ENCODE measurements at regions not wholly inside any gene's neighbourhood (a gene's known extent, or its start where the extent isn't known, plus 50 kb on each side); places are given as distances from the start of the nearest gene placed in this dataset.

GRCh38 chr1:25062621-25063255, 132.7 kb upstream of the RUNX3 start:
- in situ Hi-C loops (cut with MboI; ENCODE audit: low sequenced_read_pairs) = no loop called here

DNA sequence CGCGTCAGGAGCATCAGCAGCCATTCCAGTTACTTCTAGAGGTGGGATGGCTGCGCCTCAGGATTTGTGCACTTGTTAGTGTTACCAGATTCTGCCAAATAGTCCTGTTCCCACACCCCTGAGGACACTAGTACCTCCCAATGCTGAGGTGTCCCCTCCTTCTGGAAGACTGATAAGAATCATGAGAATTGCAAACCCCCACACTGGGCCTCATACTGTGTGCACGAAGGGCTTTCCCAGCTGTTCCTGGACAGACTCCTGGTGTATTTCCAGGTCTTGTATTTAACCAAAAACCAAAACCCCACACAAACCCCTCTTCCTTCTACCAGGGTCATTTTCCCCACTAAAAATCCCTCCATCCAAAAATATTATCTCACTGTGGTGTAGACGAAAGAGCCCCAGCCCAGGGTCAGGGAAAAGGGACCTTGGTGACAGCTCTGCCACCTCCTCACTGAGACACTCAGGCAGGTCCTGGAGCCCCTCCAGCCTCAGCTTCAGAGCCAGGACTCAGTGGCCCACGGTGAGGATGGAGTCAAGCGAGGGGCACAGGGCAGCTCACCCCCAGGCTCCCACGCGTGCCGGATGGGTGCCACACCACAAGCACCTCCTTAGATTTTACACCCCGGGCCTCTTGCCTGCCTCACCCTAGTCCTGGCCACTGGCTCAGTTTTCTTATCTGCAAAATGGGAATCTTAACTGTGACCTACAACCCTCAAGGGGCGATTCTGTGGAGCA, 131.4 kb upstream of the RUNX3 start:
- in situ Hi-C loops (cut with MboI; ENCODE audit: low sequenced_read_pairs) = no loop called here

GRCh38 chr1:25057188-25057587, 127.1 kb upstream of the RUNX3 start:
- in situ Hi-C loops (cut with MboI; ENCODE audit: low sequenced_read_pairs) = no loop called here

DNA sequence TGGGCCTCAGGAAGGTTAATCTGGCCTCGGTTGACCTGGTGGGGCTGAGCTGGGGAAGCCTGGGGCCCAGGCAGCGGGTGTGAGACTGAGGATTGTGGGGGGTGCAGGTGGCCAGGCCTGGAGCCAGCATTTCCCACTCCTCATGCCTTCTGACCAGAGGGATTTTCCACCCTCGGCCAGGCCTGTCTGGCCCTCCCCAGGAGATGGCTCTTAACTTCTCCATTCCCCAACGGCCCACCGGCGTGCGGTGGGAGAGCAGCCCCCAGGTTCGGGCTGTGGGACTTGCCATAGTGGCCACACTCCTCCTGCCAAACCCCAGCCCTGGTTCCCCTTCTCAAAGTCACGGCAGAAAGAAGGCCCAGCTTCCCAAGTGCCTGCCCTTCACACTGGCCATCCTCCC, 126.5 kb upstream of the RUNX3 start:
- in situ Hi-C loops (cut with MboI; ENCODE audit: low sequenced_read_pairs) = no loop called here

GRCh38 chr1:25055961-25056360, 125.9 kb upstream of the RUNX3 start:
- in situ Hi-C loops (cut with MboI; ENCODE audit: low sequenced_read_pairs) = no loop called here

GRCh38 chr1:25055324-25055780, 125.3 kb upstream of the RUNX3 start:
- in situ Hi-C loops (cut with MboI; ENCODE audit: low sequenced_read_pairs) = no loop called here

- in situ Hi-C loops (cut with MboI; ENCODE audit: low sequenced_read_pairs) = no loop called here
Observed at GRCh38 chr1:25054526-25055323, 124.6 kb upstream of the RUNX3 start.

DNA sequence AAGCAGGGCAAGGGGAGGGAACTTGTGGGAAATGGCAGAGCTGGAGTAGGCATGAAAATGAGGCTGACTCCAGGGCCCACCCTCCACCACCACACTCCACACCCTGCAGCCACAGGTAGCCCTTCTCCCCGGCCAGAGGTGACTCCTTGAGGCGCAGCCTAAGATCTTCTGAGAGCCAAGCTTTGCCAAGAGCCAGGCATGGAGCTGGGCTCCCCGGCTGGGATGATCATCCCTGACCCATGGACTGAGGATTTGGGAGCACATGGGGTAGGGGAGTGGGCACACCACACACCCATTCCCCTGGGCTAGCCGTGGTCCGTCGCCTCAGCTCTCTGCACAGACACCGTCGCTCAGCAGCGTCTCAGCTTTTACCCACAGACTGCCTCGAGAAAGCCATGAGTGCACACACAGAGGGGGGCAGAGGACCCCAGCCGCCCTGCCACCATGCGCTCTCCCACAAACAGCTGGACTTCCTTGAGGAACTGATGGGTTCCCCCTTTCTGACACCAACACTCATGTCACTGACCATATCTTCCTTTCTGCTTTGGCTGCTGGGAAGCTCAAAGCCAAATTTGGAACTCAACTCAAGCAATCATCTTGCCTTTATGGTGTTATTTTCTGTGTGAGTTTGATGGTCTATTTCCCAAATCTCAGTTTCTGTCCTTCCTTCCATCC, 123.6 kb upstream of the RUNX3 start:
- in situ Hi-C loops (cut with MboI; ENCODE audit: low sequenced_read_pairs) = no loop called here

DNA sequence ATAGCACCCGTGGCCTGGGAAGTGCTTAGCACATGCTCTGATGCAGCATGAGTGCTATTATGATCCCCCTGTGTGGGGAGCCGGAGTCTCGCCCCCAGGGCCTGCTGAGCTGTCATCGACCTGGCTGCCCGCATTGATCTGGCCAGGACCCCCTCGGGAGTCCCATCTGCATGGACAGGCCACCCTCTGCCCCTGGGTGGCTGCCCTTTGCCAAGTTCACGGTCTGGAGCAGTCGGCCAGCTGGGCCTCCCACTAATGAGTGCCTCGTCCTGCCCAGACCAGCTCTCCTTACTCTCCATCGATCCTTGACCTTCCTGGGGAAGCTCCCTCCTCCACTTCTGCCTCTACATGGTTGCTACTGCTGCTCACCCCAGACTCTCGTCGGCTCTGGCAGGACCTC, 121.8 kb upstream of the RUNX3 start:
- in situ Hi-C loops (cut with MboI; ENCODE audit: low sequenced_read_pairs) = no loop called here

- in situ Hi-C loops (cut with MboI; ENCODE audit: low sequenced_read_pairs) = no loop called here
Observed at GRCh38 chr1:25051504-25051903, 121.4 kb upstream of the RUNX3 start.

DNA sequence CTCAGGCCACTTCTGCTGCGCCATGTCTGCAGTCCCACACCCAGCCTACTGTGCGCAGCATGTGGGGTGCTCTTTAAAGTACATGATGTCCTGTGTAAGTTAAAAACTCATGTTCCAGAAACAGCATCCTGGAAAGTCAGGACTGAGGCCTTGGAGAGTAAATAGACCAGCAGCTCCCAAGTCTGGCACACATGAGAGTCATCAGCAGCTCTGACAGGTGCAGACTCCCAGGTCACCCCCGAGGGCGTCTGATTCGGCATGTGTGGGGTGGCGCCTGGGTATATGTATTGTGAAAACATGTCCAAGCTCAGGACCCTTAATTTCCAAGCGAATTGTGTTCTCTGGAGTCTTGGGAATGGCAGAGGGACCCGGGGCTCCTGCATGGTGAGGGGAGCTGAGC, 120.1 kb upstream of the RUNX3 start:
- in situ Hi-C loops (cut with MboI; ENCODE audit: low sequenced_read_pairs) = no loop called here

GRCh38 chr1:25049190-25049589, 119.1 kb upstream of the RUNX3 start:
- in situ Hi-C loops (cut with MboI; ENCODE audit: low sequenced_read_pairs) = no loop called here

DNA sequence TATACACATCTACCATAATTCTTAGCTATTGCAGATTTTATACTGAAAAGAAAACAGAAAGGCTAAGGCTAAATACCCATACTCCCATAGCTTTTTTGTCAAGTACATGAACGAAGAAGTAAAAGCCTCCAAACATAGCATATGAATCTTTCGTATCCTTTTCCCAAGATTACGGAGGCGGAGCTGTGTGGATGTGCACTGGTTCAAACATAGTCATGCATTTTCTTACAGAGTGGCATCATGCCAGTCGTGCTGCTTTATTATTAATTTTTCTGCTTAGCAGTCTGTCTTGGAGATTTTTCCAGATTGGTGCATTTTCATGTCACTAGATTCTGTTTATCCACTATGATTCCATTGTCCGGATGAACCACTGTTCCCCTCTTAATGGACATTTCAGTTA, 118.7 kb upstream of the RUNX3 start:
- in situ Hi-C loops (cut with MboI; ENCODE audit: low sequenced_read_pairs) = no loop called here

- in situ Hi-C loops (cut with MboI; ENCODE audit: low sequenced_read_pairs) = no loop called here
Observed at GRCh38 chr1:25047506-25048240, 117.6 kb upstream of the RUNX3 start.

GRCh38 chr1:25046194-25046532, 116.1 kb upstream of the RUNX3 start:
- in situ Hi-C loops (cut with MboI; ENCODE audit: low sequenced_read_pairs) = no loop called here

DNA sequence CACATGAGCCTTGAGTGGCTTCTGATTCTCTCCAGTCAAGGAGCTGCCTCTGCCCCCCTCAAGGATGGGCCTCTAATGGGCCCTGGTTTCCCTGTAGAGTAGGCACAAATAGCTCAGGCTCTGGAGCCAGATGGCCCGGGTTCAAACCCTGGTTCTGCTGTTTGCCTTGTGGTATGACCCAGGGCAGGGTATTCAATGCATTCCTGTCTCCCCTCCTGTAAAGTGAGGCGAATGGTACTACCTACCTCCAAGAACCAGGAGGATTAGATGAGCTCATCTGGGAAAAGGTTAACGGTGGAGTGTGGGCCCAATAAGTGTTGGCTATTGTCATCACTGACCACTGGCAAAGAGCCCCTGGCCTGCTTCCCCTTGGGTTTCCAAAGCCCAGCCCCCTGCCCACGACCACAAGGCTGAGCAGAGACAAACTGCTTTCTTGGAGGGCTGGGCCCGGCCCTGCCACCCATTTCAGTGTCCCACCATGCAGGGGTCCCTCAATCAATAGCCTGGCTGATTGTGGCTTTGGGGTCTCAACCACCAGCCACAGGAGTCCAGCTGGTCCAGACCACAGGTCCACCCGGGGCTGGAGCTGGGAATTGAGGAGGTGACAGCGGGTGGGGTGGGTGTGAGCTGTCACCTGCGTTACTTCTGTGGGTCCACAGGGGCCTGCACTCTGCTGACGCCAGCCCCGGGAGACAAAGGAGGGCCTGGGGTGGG, 115.6 kb upstream of the RUNX3 start:
- in situ Hi-C loops (cut with MboI; ENCODE audit: low sequenced_read_pairs) = no loop called here

- in situ Hi-C loops (cut with MboI; ENCODE audit: low sequenced_read_pairs) = no loop called here
Observed at GRCh38 chr1:25043228-25043580, 113.1 kb upstream of the RUNX3 start.

GRCh38 chr1:25042331-25043227, 112.5 kb upstream of the RUNX3 start:
- in situ Hi-C loops (cut with MboI; ENCODE audit: low sequenced_read_pairs) = no loop called here

DNA sequence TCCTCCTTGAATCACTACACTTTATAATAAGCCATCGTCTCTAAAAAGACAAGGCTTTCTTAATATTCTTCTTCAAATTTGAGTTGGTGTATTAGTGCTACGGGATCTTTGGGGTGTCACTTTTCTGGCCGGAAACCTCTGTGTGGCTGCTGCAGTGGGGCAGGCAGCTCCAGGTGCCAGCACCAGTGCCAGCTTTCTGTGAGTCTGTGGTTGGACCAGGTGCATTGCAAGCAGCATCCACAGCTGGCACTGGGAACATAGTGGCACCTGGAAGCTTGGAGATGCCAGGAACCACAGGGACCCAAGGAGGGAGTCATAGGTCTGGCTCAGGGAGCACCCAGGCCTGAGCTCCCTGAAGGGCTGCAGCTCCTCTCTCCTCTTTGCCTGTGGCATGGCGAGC, 111.8 kb upstream of the RUNX3 start:
- in situ Hi-C loops (cut with MboI; ENCODE audit: low sequenced_read_pairs) = no loop called here
